ENCODE measurements at regions not wholly inside any gene's neighbourhood (a gene's known extent, or its start where the extent isn't known, plus 50 kb on each side); places are given as distances from the start of the nearest gene placed in this dataset.

DNA sequence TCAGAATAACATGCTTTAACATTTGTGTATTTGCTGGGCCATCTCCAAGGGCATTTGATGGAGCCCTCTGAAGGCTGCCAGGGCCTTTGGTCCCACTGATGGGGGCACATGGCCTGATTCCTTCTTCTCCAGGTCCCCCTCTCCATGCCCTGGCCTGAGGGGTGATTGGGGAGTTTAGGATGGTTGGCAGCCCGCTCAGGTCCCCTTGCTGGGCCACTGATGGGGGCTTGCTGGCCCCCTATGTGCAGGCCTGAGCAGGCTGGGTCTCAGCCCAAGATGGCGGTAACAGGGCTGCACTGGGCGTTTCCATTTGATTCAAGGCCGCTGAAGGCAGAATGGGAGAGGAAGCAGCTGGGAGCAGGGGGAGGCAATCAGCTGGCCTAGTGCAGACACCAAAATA, 113.7 kb upstream of the NECTIN1 start:
- Histone ChIP-seq H3K27ac (ENCODE audit: low read depth in 2 of 2, low read length in 2 of 2) (no peak overlapping the region), H3K4me1 (ENCODE audit: control insufficient read depth in 2 of 2, insufficient read depth in 2 of 2, low read length in 2 of 2) (no peaks in the 10 kb centered on the region), H3K4me3 (ENCODE audit: low read length in 2 of 2) (no peak overlapping the region), H3K9me3 (ENCODE audit: control insufficient read depth in 2 of 2, low read length in 2 of 2) (no peaks in the 10 kb centered on the region), H3K27me3 (ENCODE audit: control insufficient read depth in 2 of 2, insufficient read depth in 2 of 2, low read length in 2 of 2) (no peaks in the 10 kb centered on the region), H3K9ac (ENCODE audit: low read depth in 1 of 2, low read length in 2 of 2) (no peak overlapping the region), H3K36me3 (ENCODE audit: control insufficient read depth in 2 of 2, insufficient read depth in 2 of 2, low read length in 2 of 2) (no peaks in the 10 kb centered on the region)

DNA sequence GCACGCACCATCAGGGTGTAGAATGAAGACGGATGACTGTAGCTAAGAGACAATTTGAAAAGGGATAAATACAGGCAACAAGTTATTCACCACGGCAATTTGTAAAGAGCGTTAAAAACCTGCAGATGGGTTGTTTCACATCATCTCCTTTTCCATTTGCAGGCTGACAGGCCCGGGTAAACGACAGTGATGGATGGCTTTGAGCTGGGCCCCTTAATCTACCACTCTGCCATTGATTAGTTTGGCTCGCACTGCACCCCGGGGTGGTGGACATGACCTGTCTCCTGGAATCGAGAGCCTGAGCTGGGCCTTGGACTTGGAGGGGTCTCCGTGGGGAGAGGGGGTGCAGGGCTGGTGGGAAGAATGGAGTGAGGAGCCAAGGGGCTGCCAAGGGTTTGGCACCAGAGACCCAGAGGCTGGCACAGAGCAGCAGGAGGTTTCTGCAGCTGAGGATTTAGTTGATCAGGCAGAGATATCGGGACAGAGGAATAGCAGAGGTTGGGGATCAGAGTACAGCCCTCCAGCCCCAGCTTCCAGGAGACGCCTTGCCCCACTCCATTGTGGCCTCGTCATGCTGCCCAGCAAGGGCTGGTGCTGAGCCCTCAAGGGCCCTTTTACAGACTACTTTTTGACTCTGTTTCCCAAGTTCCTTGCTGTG, 110.6 kb upstream of the NECTIN1 start:
- Histone ChIP-seq H3K27ac (ENCODE audit: low read depth in 2 of 2, low read length in 2 of 2) (no peak overlapping the region), H3K9ac (ENCODE audit: low read depth in 1 of 2, low read length in 2 of 2) (no peak overlapping the region), H3K4me1 (ENCODE audit: control insufficient read depth in 2 of 2, insufficient read depth in 2 of 2, low read length in 2 of 2) (no peaks in the 10 kb centered on the region), H3K9me3 (ENCODE audit: control insufficient read depth in 2 of 2, low read length in 2 of 2) (no peaks in the 10 kb centered on the region), H3K27me3 (ENCODE audit: control insufficient read depth in 2 of 2, insufficient read depth in 2 of 2, low read length in 2 of 2) (no peaks in the 10 kb centered on the region), H3K36me3 (ENCODE audit: control insufficient read depth in 2 of 2, insufficient read depth in 2 of 2, low read length in 2 of 2) (no peaks in the 10 kb centered on the region), H3K4me3 (ENCODE audit: low read length in 2 of 2) (no peak overlapping the region)

DNA sequence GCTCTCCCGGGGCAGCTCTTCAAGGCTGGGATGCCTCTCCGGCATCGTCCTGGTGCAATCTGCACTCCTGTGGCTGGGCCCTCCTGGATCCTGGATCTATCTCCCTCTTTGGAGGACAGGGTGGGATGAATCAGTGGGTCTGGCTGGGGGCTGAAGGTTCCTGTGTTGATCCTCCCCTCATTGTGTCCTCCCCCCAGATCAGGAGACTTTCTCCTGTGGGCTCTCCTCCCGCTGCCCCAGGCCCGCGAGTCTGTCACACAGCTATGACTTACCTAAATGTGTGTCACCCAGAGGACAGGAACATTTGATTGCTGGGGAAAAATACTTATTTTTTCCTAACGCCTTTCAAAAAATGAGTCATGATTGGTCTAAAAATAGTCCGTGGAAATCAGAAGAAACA, 106.8 kb upstream of the NECTIN1 start:
- no peak overlapping the region for H3K9ac ChIP-seq (ENCODE audit: low read depth in 1 of 2, low read length in 2 of 2)
- H3K36me3 ChIP-seq (ENCODE audit: control insufficient read depth in 2 of 2, insufficient read depth in 2 of 2, low read length in 2 of 2), result no peaks in the 10 kb centered on the region
- no peak overlapping the region for H3K4me3 ChIP-seq (ENCODE audit: low read length in 2 of 2)
- peaks cover 7 to 9% of the 10 kb centered on the region in 2 donors for H3K4me1 ChIP-seq (ENCODE audit: control insufficient read depth in 2 of 2, insufficient read depth in 2 of 2, low read length in 2 of 2)
- H3K27me3 ChIP-seq (ENCODE audit: control insufficient read depth in 2 of 2, insufficient read depth in 2 of 2, low read length in 2 of 2), result no peaks in the 10 kb centered on the region
- H3K9me3 ChIP-seq (ENCODE audit: control insufficient read depth in 2 of 2, low read length in 2 of 2), result no peaks in the 10 kb centered on the region
- no peak overlapping the region for H3K27ac ChIP-seq (ENCODE audit: low read depth in 2 of 2, low read length in 2 of 2)

DNA sequence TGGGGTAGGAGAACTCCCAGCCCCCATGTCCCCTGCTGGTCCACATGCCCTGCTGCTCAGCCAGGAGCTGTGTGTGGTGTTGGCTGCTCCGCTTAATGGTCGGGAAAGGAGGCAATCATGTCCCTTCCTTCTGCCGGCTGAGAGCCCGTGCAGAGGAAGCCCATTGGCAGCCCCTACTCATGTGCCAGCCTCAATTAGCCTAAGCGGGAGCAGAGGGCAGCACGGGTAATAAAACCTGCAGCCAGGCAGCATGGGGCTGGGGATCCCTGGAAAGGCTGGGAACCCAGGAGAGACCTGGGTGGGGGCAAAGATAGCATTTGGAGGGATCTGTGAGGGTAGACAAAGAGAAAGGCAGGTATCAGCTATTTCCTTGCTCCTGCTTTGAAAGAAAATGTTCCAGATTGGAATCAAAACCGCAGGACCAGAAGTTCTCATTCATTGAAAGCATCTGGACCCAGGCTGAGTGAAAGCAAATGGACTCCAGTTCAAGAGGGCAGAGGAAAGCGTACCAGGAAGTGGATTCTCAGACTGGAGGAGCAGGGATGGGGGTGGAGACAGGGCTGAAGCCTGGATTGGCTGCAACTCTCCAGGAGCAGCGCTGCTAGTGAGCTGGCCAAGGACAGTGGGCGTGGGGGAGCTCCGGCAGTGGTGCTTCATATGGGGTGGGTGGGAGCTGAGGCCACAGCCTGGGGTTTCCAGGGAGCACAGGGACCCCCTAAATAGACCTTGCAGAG, 103.4 kb upstream of the NECTIN1 start:
- H3K4me1 ChIP-seq (ENCODE audit: control insufficient read depth in 2 of 2, insufficient read depth in 2 of 2, low read length in 2 of 2), result peaks cover 7 to 12% of the 10 kb centered on the region in 2 donors
- peak overlapping the region in 1 of 2 donors; percentile 37 for H3K4me3 ChIP-seq (ENCODE audit: low read length in 2 of 2)
- no peaks in the 10 kb centered on the region for H3K9me3 ChIP-seq (ENCODE audit: control insufficient read depth in 2 of 2, low read length in 2 of 2)
- no peaks in the 10 kb centered on the region for H3K36me3 ChIP-seq (ENCODE audit: control insufficient read depth in 2 of 2, insufficient read depth in 2 of 2, low read length in 2 of 2)
- no peaks in the 10 kb centered on the region for H3K27me3 ChIP-seq (ENCODE audit: control insufficient read depth in 2 of 2, insufficient read depth in 2 of 2, low read length in 2 of 2)
- H3K27ac ChIP-seq (ENCODE audit: low read depth in 2 of 2, low read length in 2 of 2), result peak overlapping the region; percentile 23 to 31
- no peak overlapping the region for H3K9ac ChIP-seq (ENCODE audit: low read depth in 1 of 2, low read length in 2 of 2)

DNA sequence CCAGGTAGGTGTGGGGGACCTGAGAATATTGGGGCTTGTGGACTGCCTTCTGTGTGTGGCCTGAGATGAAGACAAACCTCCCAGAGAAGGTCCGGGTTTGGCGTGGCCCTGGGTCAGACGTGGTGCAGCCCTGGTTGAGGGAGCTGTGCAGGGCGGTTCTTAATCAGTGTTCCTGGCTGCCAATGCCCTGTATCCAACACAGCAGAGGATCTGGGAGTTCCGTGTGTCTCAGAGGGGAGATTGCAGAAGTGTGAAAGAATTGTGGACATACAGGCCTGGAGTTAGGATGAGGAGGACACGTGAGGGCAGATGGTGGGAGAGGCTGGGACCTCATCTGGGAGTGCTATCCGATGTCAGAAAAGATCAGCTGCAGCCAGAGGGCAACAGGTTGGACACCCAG, 102.0 kb upstream of the NECTIN1 start:
- Histone ChIP-seq H3K9ac (ENCODE audit: low read depth in 1 of 2, low read length in 2 of 2) (no peak overlapping the region), H3K4me1 (ENCODE audit: control insufficient read depth in 2 of 2, insufficient read depth in 2 of 2, low read length in 2 of 2) (peaks cover 7 to 12% of the 10 kb centered on the region in 2 donors), H3K36me3 (ENCODE audit: control insufficient read depth in 2 of 2, insufficient read depth in 2 of 2, low read length in 2 of 2) (no peaks in the 10 kb centered on the region), H3K27ac (ENCODE audit: low read depth in 2 of 2, low read length in 2 of 2) (no peak overlapping the region), H3K27me3 (ENCODE audit: control insufficient read depth in 2 of 2, insufficient read depth in 2 of 2, low read length in 2 of 2) (no peaks in the 10 kb centered on the region), H3K9me3 (ENCODE audit: control insufficient read depth in 2 of 2, low read length in 2 of 2) (no peaks in the 10 kb centered on the region), H3K4me3 (ENCODE audit: low read length in 2 of 2) (no peak overlapping the region)

DNA sequence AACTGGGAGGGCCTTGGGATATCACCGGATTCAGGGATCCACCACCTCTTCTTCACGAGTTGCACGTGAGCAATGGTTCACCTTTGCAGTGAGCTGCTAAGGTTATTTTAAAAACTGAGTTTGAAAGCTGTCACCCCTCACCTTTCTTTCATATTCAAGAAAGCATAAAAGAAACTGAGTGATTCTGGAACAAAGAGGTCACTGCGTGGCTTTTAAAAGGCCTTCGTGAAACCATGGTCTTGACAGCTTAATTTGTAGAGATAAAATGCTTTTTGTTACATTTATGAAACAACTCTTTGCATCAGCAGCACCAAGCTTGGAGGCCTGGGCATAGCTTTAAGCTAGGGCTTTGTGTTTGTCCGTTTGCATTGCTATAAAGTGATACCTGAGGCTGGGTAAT, 101.4 kb upstream of the NECTIN1 start:
- Histone ChIP-seq H3K36me3 (ENCODE audit: control insufficient read depth in 2 of 2, insufficient read depth in 2 of 2, low read length in 2 of 2) (no peaks in the 10 kb centered on the region), H3K27ac (ENCODE audit: low read depth in 2 of 2, low read length in 2 of 2) (no peak overlapping the region), H3K9me3 (ENCODE audit: control insufficient read depth in 2 of 2, low read length in 2 of 2) (no peaks in the 10 kb centered on the region), H3K9ac (ENCODE audit: low read depth in 1 of 2, low read length in 2 of 2) (no peak overlapping the region), H3K4me3 (ENCODE audit: low read length in 2 of 2) (no peak overlapping the region), H3K27me3 (ENCODE audit: control insufficient read depth in 2 of 2, insufficient read depth in 2 of 2, low read length in 2 of 2) (no peaks in the 10 kb centered on the region), H3K4me1 (ENCODE audit: control insufficient read depth in 2 of 2, insufficient read depth in 2 of 2, low read length in 2 of 2) (peaks cover 7 to 12% of the 10 kb centered on the region in 2 donors)

DNA sequence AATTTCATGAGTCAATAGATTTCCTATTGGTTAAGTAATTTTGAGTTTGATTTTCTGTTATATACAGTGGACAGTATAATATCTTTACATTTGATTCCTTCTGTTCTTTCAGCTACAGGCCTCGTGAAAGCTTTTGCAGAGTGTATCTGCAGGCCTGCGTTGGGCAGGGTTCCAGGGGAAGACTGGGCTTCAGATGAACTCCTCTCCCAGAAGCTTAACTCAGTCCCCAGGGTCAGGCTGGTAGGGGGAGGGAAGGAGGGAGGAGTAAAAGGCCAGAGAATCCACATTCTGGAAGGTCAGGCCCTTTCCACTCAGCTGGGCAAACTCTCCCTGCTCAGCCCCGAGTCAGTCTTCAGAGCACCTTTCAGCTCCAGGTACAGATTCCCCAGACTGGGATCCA, 100.4 kb upstream of the NECTIN1 start:
- Histone ChIP-seq H3K4me1 (ENCODE audit: control insufficient read depth in 2 of 2, insufficient read depth in 2 of 2, low read length in 2 of 2) (peaks cover 7 to 12% of the 10 kb centered on the region in 2 donors), H3K27me3 (ENCODE audit: control insufficient read depth in 2 of 2, insufficient read depth in 2 of 2, low read length in 2 of 2) (no peaks in the 10 kb centered on the region), H3K27ac (ENCODE audit: low read depth in 2 of 2, low read length in 2 of 2) (no peak overlapping the region), H3K9me3 (ENCODE audit: control insufficient read depth in 2 of 2, low read length in 2 of 2) (no peaks in the 10 kb centered on the region), H3K36me3 (ENCODE audit: control insufficient read depth in 2 of 2, insufficient read depth in 2 of 2, low read length in 2 of 2) (no peaks in the 10 kb centered on the region), H3K9ac (ENCODE audit: low read depth in 1 of 2, low read length in 2 of 2) (no peak overlapping the region), H3K4me3 (ENCODE audit: low read length in 2 of 2) (no peak overlapping the region)

DNA sequence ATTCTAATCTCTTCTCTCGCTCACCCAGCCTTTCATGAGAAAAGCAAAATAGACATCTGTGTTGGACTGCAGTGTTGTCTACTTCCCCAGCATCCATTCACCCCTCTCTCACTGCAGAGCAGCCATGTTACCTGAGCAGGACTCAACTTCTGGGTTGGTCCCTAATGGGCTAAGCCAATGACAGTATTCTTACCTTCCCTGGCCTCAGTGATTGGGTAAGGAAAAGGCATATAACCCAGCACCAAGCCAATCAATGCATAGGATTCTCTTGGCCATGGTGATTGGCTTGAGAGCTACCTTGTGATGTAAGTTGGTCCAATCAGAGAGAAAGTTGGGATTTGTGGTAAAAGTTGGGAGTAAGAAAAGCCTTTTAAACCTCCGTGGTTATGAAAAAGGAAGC, 99.8 kb upstream of the NECTIN1 start:
- H3K27me3 ChIP-seq (ENCODE audit: control insufficient read depth in 2 of 2, insufficient read depth in 2 of 2, low read length in 2 of 2), result no peaks in the 10 kb centered on the region
- no peaks in the 10 kb centered on the region for H3K9me3 ChIP-seq (ENCODE audit: control insufficient read depth in 2 of 2, low read length in 2 of 2)
- no peak overlapping the region for H3K27ac ChIP-seq (ENCODE audit: low read depth in 2 of 2, low read length in 2 of 2)
- no peak overlapping the region for H3K9ac ChIP-seq (ENCODE audit: low read depth in 1 of 2, low read length in 2 of 2)
- H3K4me1 ChIP-seq (ENCODE audit: control insufficient read depth in 2 of 2, insufficient read depth in 2 of 2, low read length in 2 of 2), result peaks cover 7 to 12% of the 10 kb centered on the region in 2 donors
- no peak overlapping the region for H3K4me3 ChIP-seq (ENCODE audit: low read length in 2 of 2)
- no peaks in the 10 kb centered on the region for H3K36me3 ChIP-seq (ENCODE audit: control insufficient read depth in 2 of 2, insufficient read depth in 2 of 2, low read length in 2 of 2)

DNA sequence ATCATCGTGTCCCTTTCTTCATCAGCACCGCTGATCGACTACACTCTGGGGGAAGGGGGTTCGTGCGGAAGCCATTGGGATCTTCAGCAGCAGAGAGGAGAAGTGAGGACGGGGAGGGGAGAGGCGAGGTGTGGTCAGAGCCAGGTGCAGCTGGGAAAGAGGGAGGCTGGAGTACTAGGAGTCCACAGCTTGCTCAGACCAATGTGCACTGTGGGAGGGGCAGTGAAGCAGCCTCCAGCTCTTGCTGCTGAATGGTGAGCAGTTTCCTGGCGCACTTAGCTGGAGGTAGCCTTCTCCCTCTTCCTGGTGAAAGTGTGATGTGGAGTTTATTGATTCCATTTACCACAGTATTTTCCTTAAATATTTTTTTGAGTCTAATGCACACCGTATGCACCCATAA, 99.0 kb upstream of the NECTIN1 start:
- H3K27me3 ChIP-seq (ENCODE audit: control insufficient read depth in 2 of 2, insufficient read depth in 2 of 2, low read length in 2 of 2), result no peaks in the 10 kb centered on the region
- peaks cover 7 to 12% of the 10 kb centered on the region in 2 donors for H3K4me1 ChIP-seq (ENCODE audit: control insufficient read depth in 2 of 2, insufficient read depth in 2 of 2, low read length in 2 of 2)
- H3K36me3 ChIP-seq (ENCODE audit: control insufficient read depth in 2 of 2, insufficient read depth in 2 of 2, low read length in 2 of 2), result no peaks in the 10 kb centered on the region
- H3K9me3 ChIP-seq (ENCODE audit: control insufficient read depth in 2 of 2, low read length in 2 of 2), result no peaks in the 10 kb centered on the region
- H3K27ac ChIP-seq (ENCODE audit: low read depth in 2 of 2, low read length in 2 of 2), result no peak overlapping the region
- H3K4me3 ChIP-seq (ENCODE audit: low read length in 2 of 2), result no peak overlapping the region
- H3K9ac ChIP-seq (ENCODE audit: low read depth in 1 of 2, low read length in 2 of 2), result no peak overlapping the region

DNA sequence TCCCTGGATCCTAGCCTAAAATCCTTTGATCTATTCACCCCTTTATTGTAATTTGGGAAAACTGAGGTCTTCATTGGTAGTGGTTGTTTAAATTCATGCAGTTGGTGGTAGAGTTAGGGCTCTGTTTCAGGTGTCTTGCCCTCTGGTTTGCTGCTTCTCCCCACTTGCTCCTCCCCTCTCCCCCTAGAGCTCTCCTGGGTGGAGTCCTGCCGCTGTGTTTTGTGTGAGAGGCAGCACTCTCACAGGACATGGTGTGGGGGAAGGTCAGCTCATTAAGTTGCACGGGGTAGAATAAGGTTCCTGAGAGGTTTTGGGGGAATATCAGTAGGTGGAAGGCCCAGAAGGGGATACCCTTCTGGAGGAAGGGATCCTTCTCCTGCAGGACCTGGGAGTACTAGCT, 98.1 kb upstream of the NECTIN1 start:
- no peak overlapping the region for H3K9ac ChIP-seq (ENCODE audit: low read depth in 1 of 2, low read length in 2 of 2)
- no peak overlapping the region for H3K27ac ChIP-seq (ENCODE audit: low read depth in 2 of 2, low read length in 2 of 2)

More for the DNA sequence above, 98.1 kb upstream of the NECTIN1 start:
- Histone ChIP-seq H3K36me3 (ENCODE audit: control insufficient read depth in 2 of 2, insufficient read depth in 2 of 2, low read length in 2 of 2) (no peaks in the 10 kb centered on the region), H3K27me3 (ENCODE audit: control insufficient read depth in 2 of 2, insufficient read depth in 2 of 2, low read length in 2 of 2) (no peaks in the 10 kb centered on the region), H3K4me1 (ENCODE audit: control insufficient read depth in 2 of 2, insufficient read depth in 2 of 2, low read length in 2 of 2) (peaks cover 3 to 8% of the 10 kb centered on the region in 2 donors), H3K4me3 (ENCODE audit: low read length in 2 of 2) (no peak overlapping the region), H3K9me3 (ENCODE audit: control insufficient read depth in 2 of 2, low read length in 2 of 2) (no peaks in the 10 kb centered on the region)

Measured in mucosa of rectum (tissue), 2 donors.